CD4-positive, alpha-beta T cell (primary cell): ENCODE measurements at regions not wholly inside any gene's neighbourhood (a gene's known extent, or its start where the extent isn't known, plus 50 kb on each side); places are given as distances from the start of the nearest gene placed in this dataset.

ENCODE experiments used
- ATAC-seq: fragments of 200-7000 bp; cut with Tn5 transposase; one replicate; pipeline ENCODE4 v1.10.0; 2022; ENCODE audit warnings: mild to moderate bottlenecking; ENCODE audit not compliant: poor library complexity
- CTCF ChIA-PET: fragments of 350-600 bp; sonication (Branson Sonifier 250); formaldehyde crosslinking; loops from one replicate; lab custom pipeline; 2021; ENCODE audit warnings: antibody characterized with exemption, inconsistent platforms; lab: Charles Lee
- POLR2A ChIA-PET: fragments of 350-600 bp; sonication (Branson Sonifier 250); formaldehyde crosslinking; loops from one replicate; lab custom pipeline; 2021; ENCODE audit warnings: antibody characterized with exemption, inconsistent platforms; lab: Charles Lee
- DNase-seq, 14 experiments: peaks; one replicate each; pipeline ENCODE4 v3.0.0-alpha.2; 2013 to 2020; ENCODE audit warnings: mixed read lengths in 2 of 14
- H3K27ac ChIP-seq, 2 donors: one replicate each; pipeline versions ENCODE4 v1.5.1 to v1.7.0; 2013; ENCODE audit warnings: low read length in 2 of 2, low read depth in 1 of 2, mild to moderate bottlenecking in 1 of 2
- H3K27me3 ChIP-seq, 2 experiments: 1 replicate in 1 of 2; 2 replicates in 1 of 2; pipeline versions ENCODE4 v1.6.1 to v1.7.0; 2013; ENCODE audit warnings: low read length in 2 of 2, control low read depth in 1 of 2, mild to moderate bottlenecking in 1 of 2, moderate library complexity in 1 of 2; ENCODE audit not compliant: insufficient read depth in 2 of 2, control insufficient read depth in 1 of 2
- H3K36me3 ChIP-seq: one replicate; pipeline ENCODE4 v1.6.1; 2013; ENCODE audit warnings: low read length, control low read depth; ENCODE audit not compliant: insufficient read depth
- H3K4me1 ChIP-seq: one replicate; pipeline ENCODE4 v1.6.1; 2013; ENCODE audit warnings: low read length, control low read depth; ENCODE audit not compliant: insufficient read depth
- H3K4me3 ChIP-seq: one replicate; pipeline ENCODE4 v1.5.1; 2013; ENCODE audit warnings: mild to moderate bottlenecking, low read length, moderate library complexity
- H3K9me3 ChIP-seq, 2 experiments: 1 replicate in 1 of 2; 2 replicates in 1 of 2; pipeline versions ENCODE4 v1.6.1 to v1.7.0; 2013; ENCODE audit warnings: low read length in 2 of 2, mild to moderate bottlenecking in 2 of 2, control low read depth in 1 of 2, moderate library complexity in 1 of 2; ENCODE audit not compliant: control insufficient read depth in 1 of 2, insufficient read depth in 1 of 2
- H3K27ac Mint-ChIP-seq: one replicate; pipeline ENCODE4 v1.8.0; 2020; ENCODE audit warnings: mixed read lengths
- H3K27me3 Mint-ChIP-seq: one replicate; pipeline ENCODE4 v1.8.0; 2021; ENCODE audit warnings: mixed read lengths
- H3K36me3 Mint-ChIP-seq: one replicate; pipeline ENCODE4 v1.8.0; 2021; ENCODE audit warnings: low read depth, mixed read lengths
- H3K4me1 Mint-ChIP-seq: one replicate; pipeline ENCODE4 v1.8.0; 2021; ENCODE audit warnings: low read depth, mixed read lengths
- H3K4me3 Mint-ChIP-seq: one replicate; pipeline ENCODE4 v1.8.0; 2020; ENCODE audit warnings: mild to moderate bottlenecking, mixed read lengths
- H3K9me3 Mint-ChIP-seq: one replicate; pipeline ENCODE4 v1.8.0; 2020; ENCODE audit warnings: mixed read lengths
- CTCF ChIP-seq: fragments of 200-600 bp; IDR thresholded peaks from one replicate; pipeline ENCODE4 v1.8.0; 2022; ENCODE audit warnings: antibody characterized with exemption, mild to moderate bottlenecking
- intact Hi-C, 2 experiments: fragments of 100-400 bp; cut with DNase I in 1 of 2; cut with micrococcal nuclease in 1 of 2; formaldehyde crosslinking; loops; one replicate each; pipeline versions ENCODE4 v1.15.1 to v1.9.0; 2023 to 2025; cut with DNase I, micrococcal nuclease

- no peaks in the 10 kb centered on the region for H3K36me3 Mint-ChIP-seq
- no peak for TF ChIP-seq CTCF
- ATAC-seq = no peak
- no peaks in the 10 kb centered on the region for H3K4me1 Mint-ChIP-seq
- no peak overlapping the region for H3K27ac ChIP-seq
- intact Hi-C loops = no loop called here
- DNase-seq = no peak
- no peaks in the 10 kb centered on the region for H3K9me3 ChIP-seq
- no peak overlapping the region for H3K4me3 Mint-ChIP-seq
- no peaks in the 10 kb centered on the region for H3K9me3 Mint-ChIP-seq
- no peaks in the 10 kb centered on the region for H3K36me3 ChIP-seq
- ChIA-PET CTCF (no interaction called here), POLR2A (no interaction called here)
- H3K27ac Mint-ChIP-seq = no peak overlapping the region
- no peak overlapping the region for H3K4me3 ChIP-seq
- peaks cover 0 to 3% of the 10 kb centered on the region in 2 experiments for H3K27me3 ChIP-seq
- H3K27me3 Mint-ChIP-seq = peaks cover 6% of the 10 kb centered on the region
- no peaks in the 10 kb centered on the region for H3K4me1 ChIP-seq
These were observed 452.0 kb downstream of the ENC1 start for GRCh38 chr5:74188351-74189105.

DNA sequence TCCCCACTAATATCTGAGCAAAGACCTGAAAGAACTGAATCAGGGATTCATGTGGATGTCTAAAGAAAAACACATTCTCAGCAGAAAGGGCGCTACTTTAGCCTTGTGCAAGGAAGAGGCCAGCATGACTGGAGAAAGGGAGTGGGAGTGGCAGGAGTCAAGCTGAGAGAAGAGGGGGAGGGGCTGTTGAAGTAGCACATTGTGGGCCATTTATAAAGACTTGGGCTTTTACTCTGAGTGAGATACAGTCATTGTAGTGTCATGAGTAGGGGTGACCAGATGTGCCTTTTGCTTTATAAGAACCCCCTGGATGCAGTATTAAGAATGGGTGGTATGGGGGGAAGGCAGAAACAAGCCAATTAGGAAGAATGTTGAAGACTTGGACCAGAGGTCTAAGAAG, 452.8 kb downstream of the ENC1 start:
- no peaks in the 10 kb centered on the region for H3K4me1 ChIP-seq
- H3K36me3 ChIP-seq = no peaks in the 10 kb centered on the region
- no peaks in the 10 kb centered on the region for H3K36me3 Mint-ChIP-seq

GRCh38 chr5:74186356-74187315, 453.9 kb downstream of the ENC1 start:
- Mint-ChIP-seq H3K27me3 (no peaks in the 10 kb centered on the region), H3K9me3 (no peaks in the 10 kb centered on the region), H3K4me1 (peaks cover 8% of the 10 kb centered on the region), H3K36me3 (no peaks in the 10 kb centered on the region), H3K4me3 (no peak overlapping the region), H3K27ac (no peak overlapping the region)
- ChIA-PET CTCF (no interaction called here), POLR2A (no interaction called here)
- no peaks in the 10 kb centered on the region for H3K4me1 ChIP-seq
- no peak overlapping the region for H3K4me3 ChIP-seq
- DNase-seq (no peak), ATAC-seq (no peak)
- H3K27me3 ChIP-seq = peaks cover 0 to 3% of the 10 kb centered on the region in 2 experiments
- intact Hi-C loops = no loop called here
- no peak overlapping the region for H3K27ac ChIP-seq
- no peaks in the 10 kb centered on the region for H3K36me3 ChIP-seq
- TF ChIP-seq CTCF = no peak
- H3K9me3 ChIP-seq = no peaks in the 10 kb centered on the region

More for the DNA sequence above, 452.8 kb downstream of the ENC1 start:
- POLR2A ChIA-PET = no interaction called here
- Mint-ChIP-seq H3K4me1 (no peaks in the 10 kb centered on the region), H3K27ac (no peak overlapping the region), H3K27me3 (peaks cover 2% of the 10 kb centered on the region), H3K9me3 (no peaks in the 10 kb centered on the region), H3K4me3 (no peak overlapping the region)
- intact Hi-C loops = no loop called here
- DNase-seq (no peak), ATAC-seq (no peak)
- Histone ChIP-seq H3K4me3 (no peak overlapping the region), H3K27ac (no peak overlapping the region), H3K27me3 (peaks cover 0 to 3% of the 10 kb centered on the region in 2 experiments), H3K9me3 (no peaks in the 10 kb centered on the region)
- TF ChIP-seq CTCF = no peak
- CTCF ChIA-PET = no interaction called here
